B cell (primary cell): ENCODE measurements at regions not wholly inside any gene's neighbourhood (a gene's known extent, or its start where the extent isn't known, plus 50 kb on each side); places are given as distances from the start of the nearest gene placed in this dataset.

Experiments used
- ATAC-seq: fragments of 200-7000 bp; cut with Tn5 transposase; one replicate; pipeline ENCODE4 v1.10.0; 2021; ENCODE audit warnings: low read depth, mild to moderate bottlenecking, moderate number of reproducible peaks, moderate library complexity
- CTCF ChIA-PET: fragments of 350-600 bp; sonication (Branson Sonifier 250); formaldehyde crosslinking; loops from one replicate; lab custom pipeline; 2021; ENCODE audit warnings: antibody characterized with exemption, inconsistent platforms; lab: Charles Lee
- POLR2A ChIA-PET: fragments of 350-600 bp; sonication (Branson Sonifier 250); formaldehyde crosslinking; loops from one replicate; lab custom pipeline; 2021; ENCODE audit warnings: antibody characterized with exemption; lab: Charles Lee
- DNase-seq: peaks from one replicate; pipeline ENCODE4 v3.0.0; 2013
- H2AFZ ChIP-seq: 2 replicates; pipeline ENCODE4 v1.6.1; 2012; ENCODE audit warnings: mild to moderate bottlenecking, low read depth, low read length; ENCODE audit not compliant: insufficient read depth, poor library complexity, severe bottlenecking
- H3K27ac ChIP-seq, 2 donors: 1 replicate in 1 of 2; 2 replicates in 1 of 2; pipeline ENCODE4 v1.5.1; 2012 to 2013; ENCODE audit warnings: low read length in 2 of 2, mild to moderate bottlenecking in 2 of 2, moderate library complexity in 1 of 2
- H3K27me3 ChIP-seq, 4 experiments: fragments of 200-600 bp in 1 of 4; sonication (generic) in 1 of 4; replicated peaks in 1 of 4; 1 replicate in 2 of 4; 2 replicates in 2 of 4; pipeline versions ENCODE4 v1.6.1 to v1.7.0; 2013 to 2016; ENCODE audit warnings: low read length in 3 of 4, mild to moderate bottlenecking in 2 of 4, mixed read lengths in 1 of 4, moderate library complexity in 1 of 4; ENCODE audit not compliant: insufficient read depth in 4 of 4, control insufficient read depth in 3 of 4; ENCODE audit errors: control extremely low read depth in 1 of 4
- H3K36me3 ChIP-seq, 2 experiments: replicated peaks in 1 of 2; 1 replicate in 1 of 2; 2 replicates in 1 of 2; pipeline versions ENCODE4 v1.6.1 to v1.7.1; 2013; ENCODE audit warnings: low read length in 1 of 2; ENCODE audit not compliant: insufficient read depth in 2 of 2, control insufficient read depth in 1 of 2; ENCODE audit errors: control extremely low read depth in 1 of 2, extremely low read depth in 1 of 2
- H3K4me1 ChIP-seq, 2 donors: fragments of 200-600 bp in 1 of 2; sonication (generic) in 1 of 2; 1 replicate in 1 of 2; 2 replicates in 1 of 2; pipeline versions ENCODE4 v1.5.1 to v1.6.1; 2013 to 2017; ENCODE audit warnings: low read length in 2 of 2; ENCODE audit not compliant: control insufficient read depth in 2 of 2, insufficient read depth in 2 of 2
- H3K4me2 ChIP-seq: replicated peaks from 2 replicates; pipeline ENCODE3; 2012; ENCODE audit warnings: mild to moderate bottlenecking, low read depth, low read length; ENCODE audit not compliant: poor library complexity, severe bottlenecking
- H3K4me3 ChIP-seq, 5 experiments: fragments of 200-600 bp in 1 of 5; sonication (generic) in 1 of 5; 1 replicate in 3 of 5; 2 replicates in 2 of 5; pipeline versions ENCODE4 v1.5.1 to v1.7.0; 2011 to 2016; ENCODE audit warnings: low read length in 4 of 5, mild to moderate bottlenecking in 4 of 5, low read depth in 2 of 5, control low read depth in 1 of 5, moderate library complexity in 1 of 5; ENCODE audit not compliant: insufficient read depth in 1 of 5; ENCODE audit errors: control extremely low read depth in 1 of 5, extremely low read depth in 1 of 5
- H3K79me2 ChIP-seq: fragments of 200-600 bp; sonication (generic); one replicate; pipeline ENCODE4 v1.6.0; 2016; ENCODE audit warnings: low read length; ENCODE audit not compliant: control insufficient read depth, insufficient read depth
- H3K9ac ChIP-seq: fragments of 200-600 bp; sonication (generic); 2 replicates; pipeline ENCODE4 v1.6.1; 2017; ENCODE audit warnings: mild to moderate bottlenecking, low read length, moderate library complexity
- H3K9me3 ChIP-seq, 3 donors: one replicate each; pipeline versions ENCODE4 v1.6.1 to v1.7.1; 2013; ENCODE audit warnings: low read length in 2 of 3; ENCODE audit not compliant: control insufficient read depth in 2 of 3, insufficient read depth in 1 of 3; ENCODE audit errors: control extremely low read depth in 1 of 3
- H4K20me1 ChIP-seq: 2 replicates; pipeline ENCODE4 v1.6.0; 2012; ENCODE audit warnings: mild to moderate bottlenecking, low read length; ENCODE audit not compliant: insufficient read depth, control insufficient read depth, poor library complexity, severe bottlenecking
- H3K27ac Mint-ChIP-seq: one replicate; pipeline ENCODE4 v1.8.0; 2021; ENCODE audit warnings: mixed read lengths
- H3K27me3 Mint-ChIP-seq: one replicate; pipeline ENCODE4 v1.8.0; 2021; ENCODE audit warnings: mixed read lengths
- H3K4me1 Mint-ChIP-seq: one replicate; pipeline ENCODE4 v1.8.0; 2021; ENCODE audit warnings: mixed read lengths
- H3K4me3 Mint-ChIP-seq: one replicate; pipeline ENCODE4 v1.8.0; 2021; ENCODE audit warnings: mixed read lengths
- H3K9me3 Mint-ChIP-seq: one replicate; pipeline ENCODE4 v1.8.0; 2022; ENCODE audit warnings: mixed read lengths; ENCODE audit not compliant: insufficient read depth
- EZH2 ChIP-seq: IDR thresholded peaks from 2 replicates; pipeline ENCODE4 v1.6.1; 2012; ENCODE audit warnings: borderline replicate concordance, low read depth, mild to moderate bottlenecking, moderate library complexity, low read length; ENCODE audit not compliant: insufficient read depth, poor library complexity, severe bottlenecking
- WGBS: methylation state at CpG from one replicate; pipeline ENCODE4 v1.1.5; 2013; ENCODE audit warnings: missing lambda C conversion rate; ENCODE audit not compliant: insufficient coverage; 5-methylcytosine and 5-hydroxymethylcytosine counted together
- intact Hi-C: fragments of 100-400 bp; cut with micrococcal nuclease; formaldehyde crosslinking; loops from one replicate; pipeline ENCODE4 v1.10.0; 2022
- TF ChIP-seq, protein P1 (sequence below): fragments of 200-600 bp; IDR thresholded peaks from one replicate; pipeline ENCODE4 v1.8.0; 2022; ENCODE audit warnings: antibody characterized with exemption, mild to moderate bottlenecking

- H3K27ac Mint-ChIP-seq: no peak overlapping the region
- H3K9me3 ChIP-seq: no peaks in the 10 kb centered on the region
- no peaks in the 10 kb centered on the region for H3K4me1 Mint-ChIP-seq
- H3K27me3 Mint-ChIP-seq: no peaks in the 10 kb centered on the region
- no peak overlapping the region for H2AFZ ChIP-seq
- CTCF ChIA-PET: no interaction called here
- no peak for ATAC-seq
- H4K20me1 ChIP-seq: no peaks in the 10 kb centered on the region
- no CpG with 5 or more reads among the region's 2 CpGs for WGBS
- no peaks in the 10 kb centered on the region for H3K36me3 ChIP-seq
- no peak overlapping the region for H3K27ac ChIP-seq
- no peak overlapping the region for H3K4me3 ChIP-seq
- H3K79me2 ChIP-seq: no peaks in the 10 kb centered on the region
- H3K9ac ChIP-seq: no peak overlapping the region
- intact Hi-C loops: no loop called here
- H3K27me3 ChIP-seq: no peaks in the 10 kb centered on the region
- DNase-seq: no peak
- POLR2A ChIA-PET: no interaction called here
- no peaks in the 10 kb centered on the region for H3K4me1 ChIP-seq
- no peak overlapping the region for H3K4me3 Mint-ChIP-seq
- no peak overlapping the region for H3K4me2 ChIP-seq
- no peak for TF ChIP-seq EZH2
- TF ChIP-seq, protein P1, sequence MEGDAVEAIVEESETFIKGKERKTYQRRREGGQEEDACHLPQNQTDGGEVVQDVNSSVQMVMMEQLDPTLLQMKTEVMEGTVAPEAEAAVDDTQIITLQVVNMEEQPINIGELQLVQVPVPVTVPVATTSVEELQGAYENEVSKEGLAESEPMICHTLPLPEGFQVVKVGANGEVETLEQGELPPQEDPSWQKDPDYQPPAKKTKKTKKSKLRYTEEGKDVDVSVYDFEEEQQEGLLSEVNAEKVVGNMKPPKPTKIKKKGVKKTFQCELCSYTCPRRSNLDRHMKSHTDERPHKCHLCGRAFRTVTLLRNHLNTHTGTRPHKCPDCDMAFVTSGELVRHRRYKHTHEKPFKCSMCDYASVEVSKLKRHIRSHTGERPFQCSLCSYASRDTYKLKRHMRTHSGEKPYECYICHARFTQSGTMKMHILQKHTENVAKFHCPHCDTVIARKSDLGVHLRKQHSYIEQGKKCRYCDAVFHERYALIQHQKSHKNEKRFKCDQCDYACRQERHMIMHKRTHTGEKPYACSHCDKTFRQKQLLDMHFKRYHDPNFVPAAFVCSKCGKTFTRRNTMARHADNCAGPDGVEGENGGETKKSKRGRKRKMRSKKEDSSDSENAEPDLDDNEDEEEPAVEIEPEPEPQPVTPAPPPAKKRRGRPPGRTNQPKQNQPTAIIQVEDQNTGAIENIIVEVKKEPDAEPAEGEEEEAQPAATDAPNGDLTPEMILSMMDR: no peak
- no peaks in the 10 kb centered on the region for H3K9me3 Mint-ChIP-seq
These were observed 589.3 kb upstream of the ARGLU1 start for GRCh38 chr13:107157271-107157670.

DNA sequence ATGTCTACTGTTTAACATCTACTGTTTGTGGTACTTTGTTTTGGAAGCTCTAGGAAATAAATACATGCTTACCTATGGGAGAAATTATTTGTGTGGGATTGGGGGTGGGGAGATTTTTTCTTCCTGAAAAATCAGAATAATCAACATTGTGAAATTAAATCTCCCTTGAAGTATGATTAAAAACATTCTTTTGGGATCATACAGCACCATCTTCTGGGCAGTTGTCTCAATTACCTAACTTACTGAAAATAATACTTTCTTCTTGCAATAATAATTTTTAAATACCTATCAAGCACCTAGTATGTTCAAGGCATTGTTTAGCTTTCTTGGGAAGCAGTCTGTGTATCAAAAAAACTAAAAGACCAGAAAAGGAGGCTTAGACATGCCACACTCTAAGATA, 576.5 kb upstream of the ARGLU1 start:
- Mint-ChIP-seq H3K4me3 (no peak overlapping the region), H3K9me3 (no peaks in the 10 kb centered on the region), H3K4me1 (no peaks in the 10 kb centered on the region), H3K27ac (no peak overlapping the region), H3K27me3 (no peaks in the 10 kb centered on the region)
- Histone ChIP-seq H3K79me2 (no peaks in the 10 kb centered on the region), H3K4me3 (no peak overlapping the region), H2AFZ (no peak overlapping the region), H3K4me2 (no peak overlapping the region), H3K27me3 (no peaks in the 10 kb centered on the region), H3K36me3 (no peaks in the 10 kb centered on the region), H3K27ac (no peak overlapping the region), H3K4me1 (no peaks in the 10 kb centered on the region), H3K9ac (no peak overlapping the region), H4K20me1 (no peaks in the 10 kb centered on the region), H3K9me3 (peaks cover 0 to 3% (median 0%) of the 10 kb centered on the region in 3 donors)
- DNase-seq: no peak
- intact Hi-C loops: no loop called here
- no peak for ATAC-seq
- POLR2A ChIA-PET: no interaction called here
- CTCF ChIA-PET: no interaction called here
- no peak for TF ChIP-seq EZH2
- TF ChIP-seq, protein P1: no peak
